Naive thymus-derived CD8-positive, alpha-beta T cell (primary cell): ENCODE measurements at regions not wholly inside any gene's neighbourhood (a gene's known extent, or its start where the extent isn't known, plus 50 kb on each side); places are given as distances from the start of the nearest gene placed in this dataset.
"Not testable (repeated sequence)": the region's sequence is repeated elsewhere in the genome, so short reads cannot be mapped to it uniquely, and the experiment has no call there.

Experiments used
- ATAC-seq, 2 donors: fragments of 150-1000 bp; cut with Tn5 transposase in 1 of 2; sonication (Bioruptor Pico), chemical (Tn5 transposase) in 1 of 2; 1 replicate in 1 of 2; 2 replicates in 1 of 2; pipeline ENCODE4 v1.10.0; 2021; ENCODE audit warnings: mild to moderate bottlenecking in 2 of 2, moderate library complexity in 2 of 2
- POLR2A ChIA-PET: fragments of 350-600 bp; sonication (Branson Sonifier 250); formaldehyde crosslinking; loops from one replicate; lab custom pipeline; 2021; ENCODE audit warnings: antibody characterized with exemption; lab: Charles Lee
- DNase-seq, 10 donors: peaks; one replicate each; pipeline versions ENCODE4 v3.0.0 to v3.0.0-alpha.2; 2020 to 2022
- H3K27ac Mint-ChIP-seq, 10 donors: one replicate each; pipeline ENCODE4 v1.8.0; 2020 to 2022; ENCODE audit warnings: mild to moderate bottlenecking in 10 of 10, mixed read lengths in 10 of 10, moderate library complexity in 4 of 10, inconsistent platforms in 1 of 10
- H3K27me3 Mint-ChIP-seq, 5 donors: one replicate each; pipeline ENCODE4 v1.8.0; 2021 to 2022; ENCODE audit warnings: mixed read lengths in 5 of 5
- H3K36me3 Mint-ChIP-seq, 3 donors: one replicate each; pipeline ENCODE4 v1.8.0; 2020 to 2022; ENCODE audit warnings: mixed read lengths in 3 of 3, mild to moderate bottlenecking in 2 of 3, inconsistent platforms in 1 of 3
- H3K4me1 Mint-ChIP-seq, 4 donors: one replicate each; pipeline ENCODE4 v1.8.0; 2021 to 2022; ENCODE audit warnings: mixed read lengths in 4 of 4
- H3K4me3 Mint-ChIP-seq, 10 donors: one replicate each; pipeline ENCODE4 v1.8.0; 2020 to 2022; ENCODE audit warnings: mild to moderate bottlenecking in 10 of 10, mixed read lengths in 10 of 10, moderate library complexity in 6 of 10, inconsistent platforms in 1 of 10
- H3K9me3 Mint-ChIP-seq, 9 donors: one replicate each; pipeline ENCODE4 v1.8.0; 2020 to 2022; ENCODE audit warnings: mixed read lengths in 9 of 9, mild to moderate bottlenecking in 3 of 9, inconsistent platforms in 1 of 9, moderate library complexity in 1 of 9

GRCh38 chr17:70499067-70499786 is 329.9 kb downstream of the KCNJ2 start:
- H3K27me3 Mint-ChIP-seq, result peaks cover 0 to 2% (median 0%) of the 10 kb centered on the region in 5 donors
- no peaks in the 10 kb centered on the region for H3K36me3 Mint-ChIP-seq
- POLR2A ChIA-PET, result no interaction called here
- no peak overlapping the region for H3K27ac Mint-ChIP-seq
- no peaks in the 10 kb centered on the region for H3K4me1 Mint-ChIP-seq
- peaks cover 0 to 3% (median 0%) of the 10 kb centered on the region in 9 donors for H3K9me3 Mint-ChIP-seq
- DNase-seq (no peak), ATAC-seq (no peak)
- no peak overlapping the region for H3K4me3 Mint-ChIP-seq

GRCh38 chr17:70503449-70503848 is 334.1 kb downstream of the KCNJ2 start:
- no peaks in the 10 kb centered on the region for H3K4me1 Mint-ChIP-seq
- H3K27ac Mint-ChIP-seq, result no peak overlapping the region
- POLR2A ChIA-PET, result no interaction called here
- peaks cover 0 to 2% (median 0%) of the 10 kb centered on the region in 5 donors for H3K27me3 Mint-ChIP-seq
- ATAC-seq (no peak), DNase-seq (no peak)
- H3K9me3 Mint-ChIP-seq, result peaks cover 0 to 3% (median 0%) of the 10 kb centered on the region in 9 donors
- H3K4me3 Mint-ChIP-seq, result no peak overlapping the region
- H3K36me3 Mint-ChIP-seq, result no peaks in the 10 kb centered on the region

GRCh38 chr17:70510288-70510687 is 341.0 kb downstream of the KCNJ2 start:
- no peaks in the 10 kb centered on the region for H3K4me1 Mint-ChIP-seq
- peaks cover 0 to 4% (median 0%) of the 10 kb centered on the region in 5 donors for H3K27me3 Mint-ChIP-seq
- POLR2A ChIA-PET, result no interaction called here
- no peak for DNase-seq
- no peak overlapping the region for H3K4me3 Mint-ChIP-seq
- peak overlapping the region in 1 of 10 donors; percentile 14 for H3K27ac Mint-ChIP-seq
- peaks cover 0 to 1% (median 0%) of the 10 kb centered on the region in 9 donors for H3K9me3 Mint-ChIP-seq
- no peaks in the 10 kb centered on the region for H3K36me3 Mint-ChIP-seq
- no peak for ATAC-seq

- Mint-ChIP-seq H3K27me3 (peaks cover 0 to 2% (median 0%) of the 10 kb centered on the region in 5 donors), H3K9me3 (peaks cover 0 to 5% (median 0%) of the 10 kb centered on the region in 9 donors), H3K27ac (no peak overlapping the region), H3K4me3 (no peak overlapping the region), H3K4me1 (no peaks in the 10 kb centered on the region), H3K36me3 (no peaks in the 10 kb centered on the region)
- POLR2A ChIA-PET, result no interaction called here
- ATAC-seq (no peak), DNase-seq (no peak)
Measured at GRCh38 chr17:70517816-70518215, 348.5 kb downstream of the KCNJ2 start.

- peaks cover 0 to 2% (median 0%) of the 10 kb centered on the region in 5 donors for H3K27me3 Mint-ChIP-seq
- DNase-seq (no peak), ATAC-seq (no peak)
- H3K27ac Mint-ChIP-seq, result no peak overlapping the region
- H3K4me3 Mint-ChIP-seq, result no peak overlapping the region
- no peaks in the 10 kb centered on the region for H3K4me1 Mint-ChIP-seq
- H3K9me3 Mint-ChIP-seq, result peaks cover 0 to 5% (median 0%) of the 10 kb centered on the region in 9 donors
- POLR2A ChIA-PET, result no interaction called here
- no peaks in the 10 kb centered on the region for H3K36me3 Mint-ChIP-seq
Measured at GRCh38 chr17:70519300-70519699, 350.0 kb downstream of the KCNJ2 start.

GRCh38 chr17:70520447-70520846 is 351.1 kb downstream of the KCNJ2 start:
- peaks cover 0 to 5% (median 0%) of the 10 kb centered on the region in 9 donors for H3K9me3 Mint-ChIP-seq
- peaks cover 0 to 2% (median 0%) of the 10 kb centered on the region in 5 donors for H3K27me3 Mint-ChIP-seq
- no peaks in the 10 kb centered on the region for H3K4me1 Mint-ChIP-seq
- no peak overlapping the region for H3K27ac Mint-ChIP-seq
- DNase-seq (no peak), ATAC-seq (no peak)
- no peak overlapping the region for H3K4me3 Mint-ChIP-seq
- no peaks in the 10 kb centered on the region for H3K36me3 Mint-ChIP-seq
- POLR2A ChIA-PET, result no interaction called here

GRCh38 chr17:70520956-70521355 is 351.6 kb downstream of the KCNJ2 start:
- H3K4me3 Mint-ChIP-seq, result no peak overlapping the region
- no peak for ATAC-seq
- POLR2A ChIA-PET, result no interaction called here
- H3K9me3 Mint-ChIP-seq, result peaks cover 0 to 5% (median 0%) of the 10 kb centered on the region in 9 donors
- H3K27me3 Mint-ChIP-seq, result peaks cover 0 to 4% (median 0%) of the 10 kb centered on the region in 5 donors
- no peaks in the 10 kb centered on the region for H3K36me3 Mint-ChIP-seq
- no peaks in the 10 kb centered on the region for H3K4me1 Mint-ChIP-seq
- DNase-seq, result no peak
- H3K27ac Mint-ChIP-seq, result no peak overlapping the region

GRCh38 chr17:70521821-70522256 is 352.5 kb downstream of the KCNJ2 start:
- ATAC-seq, result no peak
- Mint-ChIP-seq H3K27ac (no peak overlapping the region), H3K27me3 (peaks cover 0 to 4% (median 0%) of the 10 kb centered on the region in 5 donors), H3K4me1 (no peaks in the 10 kb centered on the region), H3K9me3 (peaks cover 0 to 5% (median 0%) of the 10 kb centered on the region in 9 donors), H3K4me3 (peak overlapping the region in 1 of 10 donors; percentile 21), H3K36me3 (no peaks in the 10 kb centered on the region)
- DNase-seq, result no peak
- POLR2A ChIA-PET, result no interaction called here

GRCh38 chr17:70523426-70523825 is 354.1 kb downstream of the KCNJ2 start:
- H3K36me3 Mint-ChIP-seq, result no peaks in the 10 kb centered on the region
- H3K9me3 Mint-ChIP-seq, result peaks cover 0 to 5% (median 0%) of the 10 kb centered on the region in 9 donors
- peaks cover 0 to 2% (median 0%) of the 10 kb centered on the region in 5 donors for H3K27me3 Mint-ChIP-seq
- ATAC-seq (no peak), DNase-seq (no peak)
- H3K4me3 Mint-ChIP-seq, result no peak overlapping the region
- POLR2A ChIA-PET, result no interaction called here
- H3K27ac Mint-ChIP-seq, result no peak overlapping the region
- H3K4me1 Mint-ChIP-seq, result peaks cover 0 to 5% (median 0%) of the 10 kb centered on the region in 4 donors

- POLR2A ChIA-PET, H3K4me1 Mint-ChIP-seq, H3K27ac Mint-ChIP-seq, DNase-seq, ATAC-seq, H3K36me3 Mint-ChIP-seq, H3K4me3 Mint-ChIP-seq, H3K9me3 Mint-ChIP-seq, H3K27me3 Mint-ChIP-seq: not testable (repeated sequence)
Measured at GRCh38 chr17:70525035-70525434, 355.7 kb downstream of the KCNJ2 start.

- ATAC-seq, result no peak
- H3K4me1 Mint-ChIP-seq, result peaks cover 0 to 5% (median 0%) of the 10 kb centered on the region in 4 donors
- no peak for DNase-seq
Measured at GRCh38 chr17:70525961-70526360, 356.6 kb downstream of the KCNJ2 start.

GRCh38 chr17:70527364-70527888 is 358.1 kb downstream of the KCNJ2 start:
- Mint-ChIP-seq H3K9me3 (peaks cover 0 to 6% (median 0%) of the 10 kb centered on the region in 9 donors), H3K4me1 (peaks cover 0 to 5% (median 0%) of the 10 kb centered on the region in 4 donors), H3K36me3 (no peaks in the 10 kb centered on the region), H3K4me3 (no peak overlapping the region), H3K27ac (no peak overlapping the region), H3K27me3 (peaks cover 0 to 2% (median 0%) of the 10 kb centered on the region in 5 donors)
- POLR2A ChIA-PET, result no interaction called here
- no peak for ATAC-seq
- no peak for DNase-seq

More at GRCh38 chr17:70525961-70526360, 356.6 kb downstream of the KCNJ2 start:
- no peak overlapping the region for H3K27ac Mint-ChIP-seq
- POLR2A ChIA-PET, result no interaction called here
- H3K4me3 Mint-ChIP-seq, result no peak overlapping the region
- H3K36me3 Mint-ChIP-seq, result no peaks in the 10 kb centered on the region
- H3K27me3 Mint-ChIP-seq, result peaks cover 0 to 2% (median 0%) of the 10 kb centered on the region in 5 donors
- peaks cover 0 to 5% (median 0%) of the 10 kb centered on the region in 9 donors for H3K9me3 Mint-ChIP-seq

GRCh38 chr17:70533427-70533826 is 364.1 kb downstream of the KCNJ2 start:
- Mint-ChIP-seq H3K4me3 (no peak overlapping the region), H3K27me3 (no peaks in the 10 kb centered on the region), H3K9me3 (peaks cover 0 to 12% (median 0%) of the 10 kb centered on the region in 9 donors), H3K4me1 (no peaks in the 10 kb centered on the region), H3K27ac (no peak overlapping the region), H3K36me3 (no peaks in the 10 kb centered on the region)
- DNase-seq (no peak), ATAC-seq (no peak)
- POLR2A ChIA-PET, result no interaction called here
